AG04450 (cell line): ENCODE measurements at regions not wholly inside any gene's neighbourhood (a gene's known extent, or its start where the extent isn't known, plus 50 kb on each side); places are given as distances from the start of the nearest gene placed in this dataset.

Source experiments
- CTCF ChIA-PET: fragments of 300-600, 350-600 bp; formaldehyde crosslinking; extraction: SDS; loops from one replicate; lab custom pipeline; 2022; ENCODE audit warnings: antibody characterized with exemption, inconsistent platforms; lab: Charles Lee
- POLR2A ChIA-PET: fragments of 350-600 bp; formaldehyde crosslinking; extraction: SDS; loops from one replicate; lab custom pipeline; 2021; ENCODE audit warnings: antibody characterized with exemption, inconsistent platforms; lab: Yijun Ruan, JAX
- DNase-seq: peaks from one replicate; pipeline ENCODE4 v3.0.0-alpha.2; 2011; ENCODE audit warnings: low read depth, low spot score
- H3K27ac ChIP-seq: one replicate; pipeline ENCODE4 v1.5.1; 2012; ENCODE audit warnings: low read depth, low read length, control low read depth
- H3K27me3 ChIP-seq: one replicate; pipeline ENCODE4 v1.6.0; 2012; ENCODE audit warnings: low read length; ENCODE audit not compliant: control insufficient read depth, insufficient read depth
- H3K4me3 ChIP-seq: 2 replicates; pipeline ENCODE4 v1.5.1; 2011; ENCODE audit warnings: mild to moderate bottlenecking, low read depth, low read length, control low read depth
- H3K9me3 ChIP-seq: 2 replicates; pipeline ENCODE4 v1.5.1; 2012; ENCODE audit warnings: low read length; ENCODE audit not compliant: control insufficient read depth, insufficient read depth
- CTCF ChIP-seq: IDR thresholded peaks from 2 replicates; pipeline ENCODE4 v1.5.1; 2011; ENCODE audit warnings: low read depth, low read length, control low read depth, inconsistent platforms

GRCh38 chr14:94690896-94691659 is 78.8 kb downstream of the GSC start:
- TF ChIP-seq CTCF = no peak
- Histone ChIP-seq H3K9me3 (no peaks in the 10 kb centered on the region; the same call in 1 of the 2 replicates), H3K27me3 (no peaks in the 10 kb centered on the region), H3K4me3 (no peak overlapping the region), H3K27ac (no peak overlapping the region)
- DNase-seq = no peak
- ChIA-PET CTCF (interaction anchor here (0.9 to 3.0 kb wide), 6 partner anchors 11 to 751 kb away, joined by 4 to 14 read pairs (median 12); no protein-coding TSS in a partner anchor), POLR2A (no interaction called here)

GRCh38 chr14:94690486-94690885 is 78.3 kb downstream of the SERPINA3 start:
- no peak for DNase-seq
- Histone ChIP-seq H3K4me3 (no peak overlapping the region), H3K27me3 (no peaks in the 10 kb centered on the region), H3K27ac (no peak overlapping the region), H3K9me3 (no peaks in the 10 kb centered on the region; the same call in 1 of the 2 replicates)
- CTCF ChIA-PET = interaction anchor here (0.6 to 3.0 kb wide), 14 partner anchors 11 to 1319 kb away, joined by 3 to 14 read pairs (median 5); no protein-coding TSS in a partner anchor
- no peak for TF ChIP-seq CTCF
- POLR2A ChIA-PET = no interaction called here

- no peak overlapping the region for H3K27ac ChIP-seq
- TF ChIP-seq CTCF = no peak
- no peaks in the 10 kb centered on the region for H3K27me3 ChIP-seq
- POLR2A ChIA-PET = no interaction called here
- no peak for DNase-seq
- H3K4me3 ChIP-seq = no peak overlapping the region
- CTCF ChIA-PET = interaction anchor here (0.6 to 3.0 kb wide), 23 partner anchors 9 to 1320 kb away, joined by 3 to 21 read pairs (median 4); no protein-coding TSS in a partner anchor
- no peaks in the 10 kb centered on the region; the same call in 1 of the 2 replicates for H3K9me3 ChIP-seq
These were observed 77.8 kb downstream of the SERPINA3 start for GRCh38 chr14:94689985-94690400.

GRCh38 chr14:94689218-94689984 is 77.2 kb downstream of the SERPINA3 start:
- ChIA-PET CTCF (interaction anchor here (0.6 to 3.0 kb wide), 26 partner anchors 8 to 1305 kb away, joined by 3 to 21 read pairs (median 4); no protein-coding TSS in a partner anchor), POLR2A (no interaction called here)
- Histone ChIP-seq H3K27me3 (no peaks in the 10 kb centered on the region), H3K4me3 (no peak overlapping the region; the same call in 1 of the 2 replicates), H3K27ac (no peak overlapping the region), H3K9me3 (no peaks in the 10 kb centered on the region; the same call in 1 of the 2 replicates)
- peak; percentile 95 for TF ChIP-seq CTCF
- no peak for DNase-seq
